ENCODE measurements at regions not wholly inside any gene's neighbourhood (a gene's known extent, or its start where the extent isn't known, plus 50 kb on each side); places are given as distances from the start of the nearest gene placed in this dataset.

DNA sequence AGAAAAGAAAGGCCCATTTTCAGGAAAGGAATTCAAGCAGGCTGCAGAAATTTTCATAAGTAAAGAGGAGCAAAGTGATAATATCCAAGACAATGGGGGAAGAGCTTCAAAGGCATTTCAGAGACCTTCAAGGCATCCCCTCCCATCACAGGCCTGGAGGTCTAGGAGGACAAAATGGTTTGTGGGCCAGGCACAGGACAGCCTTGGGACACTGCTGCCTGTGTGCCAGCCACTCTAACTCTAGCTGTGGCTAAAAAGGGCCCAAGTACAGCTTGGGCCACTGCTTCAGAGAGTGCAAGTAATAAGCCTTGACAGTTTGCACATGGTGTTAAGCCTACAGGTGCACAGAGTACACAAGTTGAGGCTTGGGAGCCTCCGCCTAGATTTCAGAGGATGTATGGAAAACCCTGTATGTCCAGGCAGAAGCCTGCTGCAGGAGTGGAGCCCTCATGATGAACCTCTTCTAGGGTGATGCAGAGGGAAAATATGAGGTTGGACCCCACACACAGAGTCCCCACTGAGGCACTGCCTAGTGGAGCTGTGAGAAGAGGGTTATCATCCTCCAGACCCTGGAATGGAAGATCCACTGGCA is 51.8 kb upstream of the ZSWIM5 start:
- intact Hi-C loops (cut with micrococcal nuclease; ENCODE audit: unreplicated experiment): no loop called here
- BruUV-seq (replicated peaks): no TSS peak
- no peaks in the 10 kb centered on the region for H3K27me3 ChIP-seq (ENCODE audit: insufficient read depth, low read depth)
- H3K4me2 ChIP-seq: no peak overlapping the region
- H3K27ac ChIP-seq: no peak overlapping the region
- H2AFZ ChIP-seq: no peak overlapping the region
- no peaks in the 10 kb centered on the region for H3K79me2 ChIP-seq (ENCODE audit: low read depth)
- TF ChIP-seq EZH2 (IDR thresholded peaks at IDR 0.05; ENCODE audit: low read depth): no peak
- TF ChIP-seq, protein P1, sequence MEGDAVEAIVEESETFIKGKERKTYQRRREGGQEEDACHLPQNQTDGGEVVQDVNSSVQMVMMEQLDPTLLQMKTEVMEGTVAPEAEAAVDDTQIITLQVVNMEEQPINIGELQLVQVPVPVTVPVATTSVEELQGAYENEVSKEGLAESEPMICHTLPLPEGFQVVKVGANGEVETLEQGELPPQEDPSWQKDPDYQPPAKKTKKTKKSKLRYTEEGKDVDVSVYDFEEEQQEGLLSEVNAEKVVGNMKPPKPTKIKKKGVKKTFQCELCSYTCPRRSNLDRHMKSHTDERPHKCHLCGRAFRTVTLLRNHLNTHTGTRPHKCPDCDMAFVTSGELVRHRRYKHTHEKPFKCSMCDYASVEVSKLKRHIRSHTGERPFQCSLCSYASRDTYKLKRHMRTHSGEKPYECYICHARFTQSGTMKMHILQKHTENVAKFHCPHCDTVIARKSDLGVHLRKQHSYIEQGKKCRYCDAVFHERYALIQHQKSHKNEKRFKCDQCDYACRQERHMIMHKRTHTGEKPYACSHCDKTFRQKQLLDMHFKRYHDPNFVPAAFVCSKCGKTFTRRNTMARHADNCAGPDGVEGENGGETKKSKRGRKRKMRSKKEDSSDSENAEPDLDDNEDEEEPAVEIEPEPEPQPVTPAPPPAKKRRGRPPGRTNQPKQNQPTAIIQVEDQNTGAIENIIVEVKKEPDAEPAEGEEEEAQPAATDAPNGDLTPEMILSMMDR (conservative IDR thresholded peaks at IDR 0.05): no peak
- H3K4me3 ChIP-seq: no peak overlapping the region
- peaks cover 20% of the 10 kb centered on the region for H3K9me3 ChIP-seq (ENCODE audit: insufficient read depth, low read depth)
- H3K4me1 ChIP-seq (replicated peaks; ENCODE audit: insufficient read depth): no peaks in the 10 kb centered on the region
- no peaks in the 10 kb centered on the region for H4K20me1 ChIP-seq (ENCODE audit: insufficient read depth)
- POLR2A ChIA-PET (ENCODE audit: unreplicated experiment): no interaction called here
- H3K36me3 ChIP-seq (ENCODE audit: low read depth): no peaks in the 10 kb centered on the region
- DNase-seq: no peak
- no peaks in the 10 kb centered on the region for H3K9me2 ChIP-seq (ENCODE audit: insufficient read depth)
- no peaks in the 10 kb centered on the region for H3F3A ChIP-seq (ENCODE audit: insufficient read depth, low read depth)
- CTCF ChIA-PET: no interaction called here

DNA sequence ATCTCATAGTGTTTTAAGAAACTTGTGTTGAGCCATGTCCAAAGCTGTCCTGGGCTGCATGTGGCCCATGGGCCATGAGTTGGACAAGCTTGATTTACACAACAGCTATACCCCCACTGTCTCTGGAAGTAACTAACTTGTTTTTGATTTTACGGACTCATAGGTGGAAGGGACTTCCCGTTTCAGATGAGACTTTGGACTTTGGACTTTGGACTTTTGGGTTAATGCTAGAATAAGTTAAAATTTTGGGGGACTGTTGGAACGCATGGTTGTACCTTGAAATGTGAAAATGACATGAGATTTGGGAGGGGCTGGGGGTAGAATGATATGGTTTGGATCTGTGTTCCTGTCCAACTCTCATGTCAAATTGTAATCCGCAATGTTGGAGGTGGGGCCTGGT is 52.6 kb upstream of the ZSWIM5 start:
- no peak for DNase-seq
- no peaks in the 10 kb centered on the region for H3F3A ChIP-seq (ENCODE audit: insufficient read depth, low read depth)
- H3K4me3 ChIP-seq: no peak overlapping the region
- H3K9me2 ChIP-seq (ENCODE audit: insufficient read depth): no peaks in the 10 kb centered on the region
- H3K36me3 ChIP-seq (ENCODE audit: low read depth): no peaks in the 10 kb centered on the region
- no peaks in the 10 kb centered on the region for H3K4me1 ChIP-seq (replicated peaks; ENCODE audit: insufficient read depth)
- intact Hi-C loops (cut with micrococcal nuclease; ENCODE audit: unreplicated experiment): no loop called here
- POLR2A ChIA-PET (ENCODE audit: unreplicated experiment): no interaction called here
- H3K27me3 ChIP-seq (ENCODE audit: insufficient read depth, low read depth): no peaks in the 10 kb centered on the region
- no peak overlapping the region for H2AFZ ChIP-seq
- no peak overlapping the region for H3K27ac ChIP-seq
- CTCF ChIA-PET: no interaction called here
- TF ChIP-seq, protein P1 (conservative IDR thresholded peaks at IDR 0.05): no peak
- TF ChIP-seq EZH2 (IDR thresholded peaks at IDR 0.05; ENCODE audit: low read depth): no peak
- no peaks in the 10 kb centered on the region for H3K79me2 ChIP-seq (ENCODE audit: low read depth)
- no peaks in the 10 kb centered on the region for H4K20me1 ChIP-seq (ENCODE audit: insufficient read depth)
- H3K4me2 ChIP-seq: no peak overlapping the region
- BruUV-seq (replicated peaks): no TSS peak
- H3K9me3 ChIP-seq (ENCODE audit: insufficient read depth, low read depth): peaks cover 20% of the 10 kb centered on the region

DNA sequence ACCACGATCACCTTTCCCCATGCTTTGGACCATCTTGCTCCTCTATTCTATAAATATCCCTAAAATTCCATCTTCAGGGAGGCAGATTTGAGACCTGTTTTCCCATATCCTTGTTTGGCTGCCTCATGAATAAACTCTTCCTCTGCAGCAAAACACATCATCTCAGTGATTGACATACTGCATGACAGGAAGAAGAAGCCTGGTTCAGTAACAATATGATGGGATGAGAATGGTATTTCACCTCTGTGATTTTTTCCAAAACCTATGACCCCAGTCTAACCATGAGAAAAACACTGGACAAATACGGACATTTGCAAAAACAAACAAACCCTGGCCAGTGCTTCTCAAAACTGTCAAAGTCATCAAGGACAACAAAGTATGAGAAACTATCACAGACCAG is 53.8 kb upstream of the ZSWIM5 start:
- Histone ChIP-seq H3K36me3 (ENCODE audit: low read depth) (no peaks in the 10 kb centered on the region), H4K20me1 (ENCODE audit: insufficient read depth) (no peaks in the 10 kb centered on the region), H3K4me1 (replicated peaks; ENCODE audit: insufficient read depth) (no peaks in the 10 kb centered on the region), H2AFZ (no peak overlapping the region), H3K9me2 (ENCODE audit: insufficient read depth) (no peaks in the 10 kb centered on the region), H3K27ac (no peak overlapping the region), H3K27me3 (ENCODE audit: insufficient read depth, low read depth) (no peaks in the 10 kb centered on the region), H3K79me2 (ENCODE audit: low read depth) (no peaks in the 10 kb centered on the region), H3K9me3 (ENCODE audit: insufficient read depth, low read depth) (peaks cover 20% of the 10 kb centered on the region), H3K4me3 (no peak overlapping the region), H3F3A (ENCODE audit: insufficient read depth, low read depth) (no peaks in the 10 kb centered on the region), H3K4me2 (no peak overlapping the region)
- intact Hi-C loops (cut with micrococcal nuclease; ENCODE audit: unreplicated experiment): no loop called here
- TF ChIP-seq, protein P1 (conservative IDR thresholded peaks at IDR 0.05): no peak
- no peak for TF ChIP-seq EZH2 (IDR thresholded peaks at IDR 0.05; ENCODE audit: low read depth)
- ChIA-PET CTCF (no interaction called here), POLR2A (ENCODE audit: unreplicated experiment) (no interaction called here)
- BruUV-seq (replicated peaks): no TSS peak
- DNase-seq: no peak
